ENCODE measurements at regions not wholly inside any gene's neighbourhood (a gene's known extent, or its start where the extent isn't known, plus 50 kb on each side); places are given as distances from the start of the nearest gene placed in this dataset.
A peak's percentile ranks its signal among the peaks of the same experiment; 100 is the strongest.

DNA sequence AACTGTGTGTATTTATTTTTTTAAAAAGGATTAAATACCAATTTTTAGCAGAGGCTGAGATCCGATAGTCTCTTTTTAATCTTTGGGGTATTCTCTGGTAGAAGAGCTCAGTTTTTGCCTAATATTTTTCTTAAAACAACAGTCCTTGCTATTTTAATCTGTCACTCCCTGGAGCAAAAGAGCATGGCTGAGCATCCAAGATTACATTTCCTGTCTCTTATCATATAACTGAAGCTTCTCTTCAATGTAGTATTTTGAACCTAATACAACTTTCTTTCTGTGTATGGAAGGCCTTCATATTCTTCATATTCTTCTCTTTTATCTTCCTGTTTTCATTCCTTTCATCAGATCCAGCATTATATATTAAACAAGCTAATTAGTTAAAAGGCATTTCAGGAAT lies 293.7 kb downstream of the NSUN3 start:
- no peaks in the 10 kb centered on the region for H3K27me3 ChIP-seq (ENCODE audit: insufficient read depth in 3 of 3, low read length in 2 of 3)
- ATAC-seq, result no peak
- no peak overlapping the region for H3K27ac ChIP-seq
- 73 to 82% (median 74%) methylated on average over 1 of the region's 1 CpG for WGBS, 3 donors
- TF ChIP-seq, protein P1, sequence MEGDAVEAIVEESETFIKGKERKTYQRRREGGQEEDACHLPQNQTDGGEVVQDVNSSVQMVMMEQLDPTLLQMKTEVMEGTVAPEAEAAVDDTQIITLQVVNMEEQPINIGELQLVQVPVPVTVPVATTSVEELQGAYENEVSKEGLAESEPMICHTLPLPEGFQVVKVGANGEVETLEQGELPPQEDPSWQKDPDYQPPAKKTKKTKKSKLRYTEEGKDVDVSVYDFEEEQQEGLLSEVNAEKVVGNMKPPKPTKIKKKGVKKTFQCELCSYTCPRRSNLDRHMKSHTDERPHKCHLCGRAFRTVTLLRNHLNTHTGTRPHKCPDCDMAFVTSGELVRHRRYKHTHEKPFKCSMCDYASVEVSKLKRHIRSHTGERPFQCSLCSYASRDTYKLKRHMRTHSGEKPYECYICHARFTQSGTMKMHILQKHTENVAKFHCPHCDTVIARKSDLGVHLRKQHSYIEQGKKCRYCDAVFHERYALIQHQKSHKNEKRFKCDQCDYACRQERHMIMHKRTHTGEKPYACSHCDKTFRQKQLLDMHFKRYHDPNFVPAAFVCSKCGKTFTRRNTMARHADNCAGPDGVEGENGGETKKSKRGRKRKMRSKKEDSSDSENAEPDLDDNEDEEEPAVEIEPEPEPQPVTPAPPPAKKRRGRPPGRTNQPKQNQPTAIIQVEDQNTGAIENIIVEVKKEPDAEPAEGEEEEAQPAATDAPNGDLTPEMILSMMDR (IDR thresholded peaks at IDR 0.05), result no peak
- H3K4me1 ChIP-seq, result no peaks in the 10 kb centered on the region
- intact Hi-C loops (cut with DNase I), result no loop called here
- no peak overlapping the region for H3K4me3 ChIP-seq
- no peaks in the 10 kb centered on the region for H3K36me3 ChIP-seq (ENCODE audit: insufficient read depth in 1 of 2, low read depth in 1 of 2)
- H3K9me3 ChIP-seq, result no peaks in the 10 kb centered on the region
- DNase-seq, result no peak

DNA sequence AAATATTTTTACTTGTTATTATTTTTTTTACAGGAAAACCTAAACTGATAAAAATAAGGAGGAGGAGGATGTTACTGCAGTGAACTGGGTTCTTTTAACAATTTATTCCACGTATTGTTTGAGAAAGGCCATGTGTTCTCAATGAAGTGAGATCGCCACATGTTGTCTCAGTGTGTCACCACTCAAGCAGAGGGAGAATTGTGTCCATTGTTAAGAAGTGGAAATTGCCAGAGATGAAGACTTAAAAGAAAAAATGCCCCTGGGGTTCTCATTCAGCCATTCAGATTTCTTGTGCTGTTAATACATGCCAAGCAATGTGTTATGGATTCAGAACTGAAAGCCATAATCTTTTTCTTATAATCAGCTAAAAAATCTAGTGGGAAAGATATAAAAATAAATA lies 297.1 kb downstream of the NSUN3 start:
- TF ChIP-seq, protein P1 (IDR thresholded peaks at IDR 0.05), result no peak
- DNase-seq (no peak), ATAC-seq (no peak)
- no peaks in the 10 kb centered on the region for H3K4me1 ChIP-seq
- H3K27ac ChIP-seq, result no peak overlapping the region
- H3K36me3 ChIP-seq (ENCODE audit: insufficient read depth in 1 of 2, low read depth in 1 of 2), result no peaks in the 10 kb centered on the region
- no peaks in the 10 kb centered on the region for H3K9me3 ChIP-seq
- H3K27me3 ChIP-seq (ENCODE audit: insufficient read depth in 3 of 3, low read length in 2 of 3), result no peaks in the 10 kb centered on the region
- no peak overlapping the region for H3K4me3 ChIP-seq
- intact Hi-C loops (cut with DNase I), result no loop called here
- 67 to 79% (median 71%) methylated on average over 2 of the region's 2 CpGs for WGBS, 3 donors

DNA sequence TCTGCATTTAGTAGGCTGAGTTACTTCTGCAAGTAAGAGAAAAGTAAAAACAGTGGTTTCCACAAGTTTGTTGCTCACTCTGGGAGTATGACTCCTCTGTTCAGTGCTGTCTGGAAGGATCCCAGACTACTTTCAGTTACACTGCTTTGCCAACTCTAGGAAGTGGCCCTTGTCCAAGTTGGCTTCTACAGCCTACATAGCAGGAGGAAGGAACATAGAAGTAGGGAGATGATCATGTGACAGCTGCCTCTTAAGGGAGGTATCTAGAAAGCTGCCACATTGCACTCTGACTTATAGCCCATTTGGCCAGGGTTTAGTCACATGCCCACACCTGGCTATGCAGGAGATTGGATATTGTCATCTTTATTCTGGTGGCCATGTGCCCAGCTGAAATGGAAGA lies 298.1 kb downstream of the NSUN3 start:
- no peaks in the 10 kb centered on the region for H3K4me1 ChIP-seq
- intact Hi-C loops (cut with DNase I), result no loop called here
- H3K27ac ChIP-seq, result no peak overlapping the region
- TF ChIP-seq, protein P1 (IDR thresholded peaks at IDR 0.05), result no peak
- no peak overlapping the region for H3K4me3 ChIP-seq
- no peaks in the 10 kb centered on the region for H3K27me3 ChIP-seq (ENCODE audit: insufficient read depth in 3 of 3, low read length in 2 of 3)
- ATAC-seq (peak in 1 of 4 donors; percentile 44), DNase-seq (peak in 1 of 2 donors; percentile 31)
- no peaks in the 10 kb centered on the region for H3K9me3 ChIP-seq
- H3K36me3 ChIP-seq (ENCODE audit: insufficient read depth in 1 of 2, low read depth in 1 of 2), result no peaks in the 10 kb centered on the region

DNA sequence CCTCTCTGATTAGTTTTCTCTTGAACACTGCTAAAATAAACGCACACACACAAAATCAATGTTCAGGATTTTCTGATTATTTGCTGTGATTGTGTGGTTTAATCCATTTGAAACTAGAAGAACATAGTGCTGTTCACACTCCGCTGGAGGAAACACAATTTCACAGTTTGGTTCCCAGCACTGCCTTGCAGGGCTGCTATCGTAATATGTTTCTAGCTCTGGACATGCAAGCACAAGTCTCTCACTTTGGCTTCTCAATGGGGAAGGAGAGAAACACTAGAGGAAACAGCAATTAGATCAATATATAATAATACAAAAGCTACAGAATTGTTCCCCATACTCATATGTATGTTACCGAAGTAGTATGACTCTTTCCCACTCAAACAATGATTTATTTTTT lies 299.5 kb downstream of the NSUN3 start:
- WGBS, 3 donors, result 21 to 35% (median 22%) methylated on average over 4 of the region's 4 CpGs
- H3K27ac ChIP-seq, result no peak overlapping the region

DNA sequence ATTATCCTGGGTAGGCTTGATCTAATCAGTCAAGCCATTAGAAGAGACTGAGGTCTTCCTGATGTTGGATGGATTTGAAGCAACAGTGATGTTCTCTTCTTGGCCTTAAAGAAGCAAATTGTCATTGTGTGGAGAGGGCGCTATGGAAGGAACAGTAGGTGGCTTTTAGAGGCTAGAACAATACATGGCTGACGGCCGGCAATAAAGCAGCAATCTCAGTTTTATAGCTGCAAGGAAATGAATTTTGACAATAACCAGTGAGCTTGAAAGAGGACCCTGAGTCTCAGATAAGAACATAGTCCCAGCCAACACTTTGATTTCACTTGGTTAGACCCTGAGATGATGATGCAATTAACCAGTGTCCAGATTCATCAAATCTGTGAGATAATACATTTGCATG lies 302.1 kb downstream of the NSUN3 start:
- H3K27ac ChIP-seq, result no peak overlapping the region
- no peak for ATAC-seq
- H3K36me3 ChIP-seq (ENCODE audit: insufficient read depth in 1 of 2, low read depth in 1 of 2), result no peaks in the 10 kb centered on the region
- no peaks in the 10 kb centered on the region for H3K4me1 ChIP-seq
- H3K4me3 ChIP-seq, result no peak overlapping the region
- no peak for DNase-seq
- no peaks in the 10 kb centered on the region for H3K9me3 ChIP-seq
- no peaks in the 10 kb centered on the region for H3K27me3 ChIP-seq (ENCODE audit: insufficient read depth in 3 of 3, low read length in 2 of 3)
- 86 to 87% (median 87%) methylated on average over 3 of the region's 3 CpGs for WGBS, 3 donors
- intact Hi-C loops (cut with DNase I), result no loop called here
- TF ChIP-seq, protein P1 (IDR thresholded peaks at IDR 0.05), result no peak

More for the DNA sequence above, 299.5 kb downstream of the NSUN3 start:
- Histone ChIP-seq H3K9me3 (no peaks in the 10 kb centered on the region), H3K4me1 (no peaks in the 10 kb centered on the region), H3K27me3 (ENCODE audit: insufficient read depth in 3 of 3, low read length in 2 of 3) (no peaks in the 10 kb centered on the region), H3K36me3 (ENCODE audit: insufficient read depth in 1 of 2, low read depth in 1 of 2) (no peaks in the 10 kb centered on the region), H3K4me3 (no peak overlapping the region)
- DNase-seq (no peak), ATAC-seq (no peak)
- TF ChIP-seq, protein P1 (IDR thresholded peaks at IDR 0.05), result no peak
- intact Hi-C loops (cut with DNase I), result no loop called here
